ENCODE measurements at regions not wholly inside any gene's neighbourhood (a gene's known extent, or its start where the extent isn't known, plus 50 kb on each side); places are given as distances from the start of the nearest gene placed in this dataset.
"Not testable (repeated sequence)": the region's sequence is repeated elsewhere in the genome, so short reads cannot be mapped to it uniquely, and the experiment has no call there.

GRCh38 chr12:11543457-11544158, 105.9 kb upstream of the ETV6 start:
- ATAC-seq (ENCODE audit: insufficient number of reproducible peaks, low FRiP score, low read depth), result no peak
- Histone ChIP-seq H3K27me3 (replicated peaks; ENCODE audit: insufficient read depth) (no peaks in the 10 kb centered on the region), H3K27ac (no peak overlapping the region), H3K4me1 (ENCODE audit: control insufficient read depth in 1 of 2, low read depth in 2 of 2) (peaks cover 5 to 12% of the 10 kb centered on the region in 2 donors), H3K9me3 (no peaks in the 10 kb centered on the region), H3K4me3 (no peak overlapping the region), H3K36me3 (no peaks in the 10 kb centered on the region)
- no peak for TF ChIP-seq CTCF (IDR thresholded peaks at IDR 0.05)
- no peak for DNase-seq (ENCODE audit: low spot score)

- DNase-seq (ENCODE audit: low spot score) (no peak), ATAC-seq (ENCODE audit: insufficient number of reproducible peaks, low FRiP score, low read depth) (no peak)
- TF ChIP-seq CTCF (IDR thresholded peaks at IDR 0.05), result no peak
- Histone ChIP-seq H3K4me3 (no peak overlapping the region), H3K27me3 (replicated peaks; ENCODE audit: insufficient read depth) (no peaks in the 10 kb centered on the region), H3K36me3 (no peaks in the 10 kb centered on the region), H3K4me1 (ENCODE audit: control insufficient read depth in 1 of 2, low read depth in 2 of 2) (peaks cover 5 to 12% of the 10 kb centered on the region in 2 donors), H3K27ac (peak overlapping the region in 1 of 2 donors; percentile 6), H3K9me3 (no peaks in the 10 kb centered on the region)
Measured at GRCh38 chr12:11545484-11546330, 103.8 kb upstream of the ETV6 start.

GRCh38 chr12:11546582-11547270, 102.7 kb upstream of the ETV6 start:
- H3K4me1 ChIP-seq (ENCODE audit: control insufficient read depth in 1 of 2, low read depth in 2 of 2), result peaks cover 5 to 12% of the 10 kb centered on the region in 2 donors
- not testable (repeated sequence) for H3K27me3 ChIP-seq (replicated peaks; ENCODE audit: insufficient read depth); ATAC-seq (ENCODE audit: insufficient number of reproducible peaks, low FRiP score, low read depth); DNase-seq (ENCODE audit: low spot score); H3K9me3 ChIP-seq; H3K36me3 ChIP-seq
- peak overlapping the region in 1 of 2 donors; percentile 19 for H3K27ac ChIP-seq
- H3K4me3 ChIP-seq, result peak overlapping the region; percentile 49

DNA sequence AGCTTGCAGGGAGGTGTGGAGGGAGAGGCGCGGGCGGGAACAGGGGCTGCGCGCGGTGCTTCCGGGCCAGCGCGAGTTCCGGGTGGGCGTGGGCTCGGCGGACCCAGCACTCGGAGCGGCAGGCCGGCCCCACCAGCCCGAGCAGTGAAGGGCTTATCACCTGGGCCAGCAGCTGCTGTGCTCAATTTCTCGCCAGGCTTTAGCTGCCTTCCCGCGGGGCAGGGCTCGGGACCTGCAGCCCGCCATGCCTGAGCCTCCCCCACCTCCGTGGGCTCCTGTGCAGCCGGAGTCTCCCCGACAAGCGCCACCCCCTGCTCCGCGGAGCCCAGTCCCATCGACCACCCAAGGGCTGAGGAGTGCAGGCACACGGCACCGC, 102.2 kb upstream of the ETV6 start:
- H3K9me3 ChIP-seq; H3K27ac ChIP-seq; ATAC-seq (ENCODE audit: insufficient number of reproducible peaks, low FRiP score, low read depth); DNase-seq (ENCODE audit: low spot score); H3K36me3 ChIP-seq; H3K27me3 ChIP-seq (replicated peaks; ENCODE audit: insufficient read depth): not testable (repeated sequence)
- Histone ChIP-seq H3K4me1 (ENCODE audit: control insufficient read depth in 1 of 2, low read depth in 2 of 2) (peaks cover 5 to 12% of the 10 kb centered on the region in 2 donors), H3K4me3 (peak overlapping the region; percentile 49)

- Histone ChIP-seq H3K27ac (no peak overlapping the region), H3K36me3 (no peaks in the 10 kb centered on the region), H3K4me3 (no peak overlapping the region), H3K4me1 (ENCODE audit: control insufficient read depth in 1 of 2, low read depth in 2 of 2) (peaks cover 5 to 13% of the 10 kb centered on the region in 2 donors), H3K27me3 (replicated peaks; ENCODE audit: insufficient read depth) (no peaks in the 10 kb centered on the region), H3K9me3 (no peaks in the 10 kb centered on the region)
- no peak for TF ChIP-seq CTCF (IDR thresholded peaks at IDR 0.05)
- DNase-seq (ENCODE audit: low spot score), result no peak
- ATAC-seq (ENCODE audit: insufficient number of reproducible peaks, low FRiP score, low read depth), result no peak
Measured at GRCh38 chr12:11549119-11549518, 100.4 kb upstream of the ETV6 start.
